ENCODE measurements at regions not wholly inside any gene's neighbourhood (a gene's known extent, or its start where the extent isn't known, plus 50 kb on each side); places are given as distances from the start of the nearest gene placed in this dataset.

DNA sequence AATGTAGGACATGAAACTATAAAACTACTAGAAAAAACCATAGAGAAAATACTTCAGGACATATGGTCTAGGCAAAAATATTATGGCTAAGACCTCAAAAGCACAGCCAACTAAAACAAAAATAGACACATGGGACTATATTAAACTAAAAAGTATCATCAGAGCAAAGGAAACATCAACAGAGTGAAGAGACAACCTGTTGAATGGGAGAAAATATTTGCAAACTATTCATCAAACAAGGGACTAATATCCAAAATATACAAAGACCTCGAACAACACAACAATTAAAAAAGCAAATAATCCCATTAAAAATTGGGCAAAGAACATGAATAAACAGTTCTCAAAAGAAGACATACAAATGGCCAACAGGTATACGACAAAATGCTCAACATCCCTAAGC lies 210.9 kb downstream of the PCSK1 start:
- TF ChIP-seq EZH2 (IDR thresholded peaks at IDR 0.05; ENCODE audit: borderline replicate concordance, low read length) (no peak), CTCF (conservative IDR thresholded peaks at IDR 0.05 in 1 of 2, IDR thresholded peaks at IDR 0.05 in 1 of 2; ENCODE audit: extremely low read depth in 1 of 2, insufficient read depth in 1 of 2, low read depth in 1 of 2, low read length in 2 of 2) (no peak)

Measured in mammary epithelial cell (primary cell).